ENCODE measurements at regions not wholly inside any gene's neighbourhood (a gene's known extent, or its start where the extent isn't known, plus 50 kb on each side); places are given as distances from the start of the nearest gene placed in this dataset.

DNA sequence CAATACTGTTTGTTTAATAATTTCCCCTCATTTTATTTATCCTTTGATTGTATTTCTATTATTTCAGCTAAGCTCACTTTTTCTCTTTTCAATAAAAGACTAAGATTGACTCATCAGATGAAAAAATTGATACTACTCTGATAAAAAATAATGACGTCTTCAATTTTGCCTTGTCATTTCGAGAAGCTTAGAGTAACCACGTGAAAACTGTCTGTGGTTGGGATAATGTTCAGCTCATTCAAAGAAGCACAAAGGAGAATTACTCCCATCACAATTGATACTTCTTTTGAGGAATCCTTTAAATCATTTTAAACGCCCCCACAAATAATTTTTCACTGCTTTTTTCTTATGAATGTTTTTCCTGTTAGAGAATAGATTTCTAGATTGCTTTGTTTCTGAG is 318.7 kb upstream of the SLITRK1 start:
- TF ChIP-seq, protein P1, sequence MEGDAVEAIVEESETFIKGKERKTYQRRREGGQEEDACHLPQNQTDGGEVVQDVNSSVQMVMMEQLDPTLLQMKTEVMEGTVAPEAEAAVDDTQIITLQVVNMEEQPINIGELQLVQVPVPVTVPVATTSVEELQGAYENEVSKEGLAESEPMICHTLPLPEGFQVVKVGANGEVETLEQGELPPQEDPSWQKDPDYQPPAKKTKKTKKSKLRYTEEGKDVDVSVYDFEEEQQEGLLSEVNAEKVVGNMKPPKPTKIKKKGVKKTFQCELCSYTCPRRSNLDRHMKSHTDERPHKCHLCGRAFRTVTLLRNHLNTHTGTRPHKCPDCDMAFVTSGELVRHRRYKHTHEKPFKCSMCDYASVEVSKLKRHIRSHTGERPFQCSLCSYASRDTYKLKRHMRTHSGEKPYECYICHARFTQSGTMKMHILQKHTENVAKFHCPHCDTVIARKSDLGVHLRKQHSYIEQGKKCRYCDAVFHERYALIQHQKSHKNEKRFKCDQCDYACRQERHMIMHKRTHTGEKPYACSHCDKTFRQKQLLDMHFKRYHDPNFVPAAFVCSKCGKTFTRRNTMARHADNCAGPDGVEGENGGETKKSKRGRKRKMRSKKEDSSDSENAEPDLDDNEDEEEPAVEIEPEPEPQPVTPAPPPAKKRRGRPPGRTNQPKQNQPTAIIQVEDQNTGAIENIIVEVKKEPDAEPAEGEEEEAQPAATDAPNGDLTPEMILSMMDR (IDR thresholded peaks at IDR 0.05; ENCODE audit: poor library complexity): no peak
- no peak for TF ChIP-seq EZH2phosphoT487 (IDR thresholded peaks at IDR 0.05; ENCODE audit: low read depth, severe bottlenecking, unreplicated experiment)
